Amniotic epithelial cell (primary cell): ENCODE measurements at regions not wholly inside any gene's neighbourhood (a gene's known extent, or its start where the extent isn't known, plus 50 kb on each side); places are given as distances from the start of the nearest gene placed in this dataset.
A peak's percentile ranks its signal among the peaks of the same experiment; 100 is the strongest.

ENCODE experiments used
- DNase-seq: peaks from one replicate; pipeline ENCODE4 v3.0.0-alpha.2; 2010; ENCODE audit warnings: low read depth

DNA sequence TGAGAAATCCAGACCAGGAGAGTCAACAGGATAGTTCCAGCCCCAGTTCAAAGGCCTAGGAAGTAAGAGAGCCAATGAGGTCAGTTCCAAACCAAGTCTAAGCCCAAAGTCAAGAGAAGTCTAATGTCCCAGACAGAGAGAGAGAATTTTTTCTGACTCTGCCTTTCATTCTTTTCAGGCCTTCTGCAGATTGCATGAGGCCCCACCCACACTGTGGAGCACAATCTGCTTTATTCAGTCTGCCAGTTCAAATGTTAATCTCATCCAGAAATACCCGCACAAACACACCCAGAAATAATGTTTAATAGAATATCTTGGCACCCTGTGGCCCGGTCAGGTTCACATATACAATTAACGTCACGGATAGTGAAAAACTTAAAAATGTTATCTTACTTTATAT, 962.4 kb upstream of the SOX9 start:
- DNase-seq: no peak

DNA sequence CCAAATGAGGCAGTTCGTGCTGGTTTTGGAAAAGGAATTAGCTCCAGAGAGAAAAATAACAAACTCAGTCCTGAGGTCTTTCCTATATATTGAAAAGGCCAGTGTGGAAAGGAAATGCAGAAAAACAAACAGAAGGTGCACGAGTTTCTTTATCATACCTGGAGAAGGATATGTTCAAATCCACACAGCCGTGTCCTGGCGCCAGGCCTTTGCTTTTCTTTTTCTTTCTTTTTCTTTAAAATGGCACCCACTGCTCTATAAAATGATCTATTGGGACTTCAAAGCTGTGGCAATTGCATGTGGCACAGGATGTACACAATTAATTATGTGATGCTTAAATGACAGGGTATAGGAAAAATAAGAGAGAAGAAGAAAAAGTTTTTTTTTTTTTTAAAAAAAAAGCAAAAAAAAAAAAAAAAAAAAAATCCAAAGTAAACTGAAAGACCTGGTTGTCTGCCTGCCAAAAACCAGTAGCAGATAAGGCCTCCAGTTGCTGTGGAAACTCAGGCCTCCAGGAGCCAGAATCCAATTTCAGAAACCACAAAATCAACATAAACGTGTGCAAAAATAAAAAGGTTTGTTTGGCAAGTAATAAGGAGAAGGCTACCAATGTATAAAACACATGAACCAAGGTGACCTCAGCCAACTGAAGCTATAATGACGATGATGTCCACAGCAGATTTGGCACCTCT, 957.6 kb upstream of the SOX9 start:
- peak; percentile 70 for DNase-seq

DNA sequence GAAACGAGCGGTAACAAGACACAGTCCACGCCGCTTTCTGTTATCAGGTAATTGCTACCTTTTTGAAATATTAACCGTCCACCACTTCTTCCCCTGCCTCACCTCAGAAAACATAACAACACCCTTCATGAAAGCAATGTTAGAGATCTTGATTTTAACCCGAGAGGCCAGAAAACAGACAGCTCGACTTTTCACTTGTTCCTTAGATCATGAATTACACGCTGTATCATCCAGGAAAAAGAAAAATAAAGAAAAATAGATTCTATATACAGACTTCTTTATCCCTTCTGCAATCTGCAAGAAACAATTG, 957.1 kb upstream of the SOX9 start:
- no peak for DNase-seq

DNA sequence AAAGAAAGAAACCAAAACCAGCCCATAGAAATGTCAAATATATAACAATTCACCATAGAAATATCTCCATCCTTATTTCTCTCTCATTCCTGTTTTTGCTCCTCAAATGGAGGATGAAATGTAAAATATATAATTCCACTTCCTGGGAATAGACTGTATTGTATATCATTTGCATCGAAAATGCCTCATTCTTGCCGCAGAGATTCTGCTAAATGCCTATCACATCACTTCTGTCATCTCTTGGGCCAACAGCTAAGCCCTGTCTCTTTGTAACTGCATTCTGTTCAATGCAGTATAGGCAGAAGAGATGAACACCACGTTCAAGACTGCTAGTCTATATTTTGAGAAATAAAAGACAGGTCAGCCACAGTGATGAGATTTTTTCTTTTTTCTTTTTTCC, 956.3 kb upstream of the SOX9 start:
- DNase-seq: no peak

DNA sequence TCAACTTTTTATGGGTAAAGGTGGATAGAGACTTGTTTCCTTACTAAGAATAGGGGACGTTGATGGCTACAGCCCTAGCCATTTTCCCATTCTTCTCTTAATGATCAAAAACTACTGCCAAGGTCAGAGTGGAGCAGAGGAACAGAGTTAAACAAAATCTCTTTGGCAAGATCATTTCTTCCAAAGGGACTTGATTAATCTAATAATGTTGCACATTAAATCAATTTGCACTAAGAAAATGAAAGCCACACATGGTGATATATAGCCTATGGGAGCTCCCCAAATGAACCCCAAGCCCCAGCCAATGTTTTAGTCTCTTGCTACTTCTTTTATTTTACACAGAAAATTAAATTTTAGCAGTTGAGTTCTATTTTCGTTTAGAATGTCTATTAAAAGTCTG, 954.5 kb upstream of the SOX9 start:
- DNase-seq: no peak

DNA sequence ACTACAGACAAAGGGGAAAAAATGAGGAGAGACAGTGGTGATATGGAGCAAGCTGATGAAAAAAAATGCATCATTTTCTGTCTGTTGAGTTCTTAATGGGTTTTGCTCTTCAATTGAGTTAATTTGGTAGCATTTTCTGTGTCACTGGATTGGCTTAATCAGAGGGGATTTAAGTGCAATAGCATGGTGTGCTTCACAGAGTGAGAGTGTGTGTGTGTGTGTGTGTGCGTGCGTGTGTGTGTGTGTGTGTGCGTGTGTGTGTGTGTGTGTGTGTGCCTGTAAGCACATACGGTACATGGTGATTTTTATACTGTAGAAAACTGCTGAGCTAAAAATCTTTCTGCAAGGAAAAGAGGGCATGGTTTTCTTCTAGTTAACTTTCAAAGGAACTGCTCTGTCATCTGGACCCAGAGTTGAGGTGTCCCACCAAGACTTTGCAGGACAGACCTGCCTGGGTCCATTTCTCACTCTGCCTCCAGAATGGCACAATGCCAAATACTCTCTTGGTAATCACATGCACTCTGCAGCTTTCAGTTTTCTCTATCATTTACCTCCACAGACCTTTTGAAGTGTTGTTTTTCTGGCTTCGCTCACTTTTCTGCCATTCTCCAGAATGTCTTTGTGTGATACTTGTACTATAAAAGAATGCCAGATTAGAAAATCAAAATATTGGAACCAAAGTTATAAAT, 952.6 kb upstream of the SOX9 start:
- no peak for DNase-seq

DNA sequence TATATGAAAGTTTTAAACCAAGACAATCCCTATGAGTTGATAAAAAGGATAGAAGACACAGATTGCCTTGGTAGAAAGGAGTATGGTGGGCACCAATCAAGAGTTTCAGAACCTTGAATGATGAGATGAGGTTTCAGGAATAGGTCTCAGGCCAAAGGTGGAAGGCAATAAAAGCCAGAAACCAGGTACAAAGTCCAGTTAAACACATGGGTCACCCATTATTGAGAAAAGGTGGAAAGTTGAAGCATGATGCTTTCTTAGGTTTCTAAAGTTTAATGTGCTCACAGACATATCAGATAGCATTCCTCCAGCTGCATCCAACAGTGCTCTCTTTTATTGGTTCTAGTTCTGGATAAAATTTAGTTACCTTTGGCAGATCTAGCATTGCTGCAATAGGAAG, 950.8 kb upstream of the SOX9 start:
- DNase-seq: no peak

DNA sequence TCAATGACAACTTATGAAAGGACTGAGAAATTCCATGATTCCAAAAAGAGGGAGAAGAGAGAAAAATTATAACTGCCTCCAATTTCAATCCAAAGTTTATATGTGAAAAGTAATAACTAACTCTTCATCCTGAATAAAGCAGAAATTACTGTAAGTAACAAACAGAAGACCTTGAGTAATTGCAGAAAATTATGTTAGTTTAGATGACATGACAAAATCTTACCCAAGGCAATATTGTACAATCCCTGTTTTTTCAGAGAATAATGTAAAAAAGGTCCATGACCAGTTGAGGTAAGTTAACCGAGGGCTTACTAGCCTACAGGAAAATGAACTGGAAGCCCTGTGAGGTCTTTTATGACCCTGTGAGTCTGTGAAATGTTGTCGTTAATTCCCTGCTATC, 949.5 kb upstream of the SOX9 start:
- DNase-seq: no peak

DNA sequence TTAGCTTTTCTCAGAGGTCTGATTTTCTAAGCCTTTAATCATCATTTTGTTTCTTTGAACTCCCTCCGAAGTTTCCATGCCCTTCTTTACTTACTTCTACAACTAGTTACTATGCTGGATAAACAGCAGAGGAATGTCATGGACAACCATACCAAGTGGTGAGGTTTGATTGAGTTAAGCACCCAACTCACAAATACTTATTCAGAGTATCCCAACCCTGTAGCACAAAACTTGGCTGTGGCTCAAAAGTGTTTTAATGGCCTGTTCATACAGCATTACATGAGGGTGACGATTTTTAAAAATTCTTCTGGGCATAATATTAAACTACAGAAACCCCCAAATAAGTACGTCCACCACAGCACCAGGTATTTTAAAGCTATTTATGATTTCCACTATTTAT, 946.8 kb upstream of the SOX9 start:
- no peak for DNase-seq

DNA sequence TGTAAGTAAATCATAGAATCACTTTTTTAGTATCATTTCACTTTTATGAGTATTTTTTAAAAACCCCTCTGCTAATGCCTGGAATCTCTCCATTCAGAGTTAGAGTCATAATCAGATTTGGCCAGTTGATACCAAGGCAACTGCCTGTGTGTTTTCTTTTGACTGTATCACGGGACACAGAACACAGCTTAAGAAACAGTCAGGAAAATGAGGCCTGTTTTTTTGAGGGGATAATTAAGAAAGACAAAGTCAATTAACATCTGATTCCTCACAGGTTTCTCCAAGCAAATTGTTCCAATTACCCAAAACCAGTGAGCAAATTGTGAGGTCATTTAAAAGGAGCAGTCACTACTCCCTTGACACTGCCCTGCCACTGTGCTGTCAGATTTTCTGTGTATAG, 944.5 kb upstream of the SOX9 start:
- no peak for DNase-seq

DNA sequence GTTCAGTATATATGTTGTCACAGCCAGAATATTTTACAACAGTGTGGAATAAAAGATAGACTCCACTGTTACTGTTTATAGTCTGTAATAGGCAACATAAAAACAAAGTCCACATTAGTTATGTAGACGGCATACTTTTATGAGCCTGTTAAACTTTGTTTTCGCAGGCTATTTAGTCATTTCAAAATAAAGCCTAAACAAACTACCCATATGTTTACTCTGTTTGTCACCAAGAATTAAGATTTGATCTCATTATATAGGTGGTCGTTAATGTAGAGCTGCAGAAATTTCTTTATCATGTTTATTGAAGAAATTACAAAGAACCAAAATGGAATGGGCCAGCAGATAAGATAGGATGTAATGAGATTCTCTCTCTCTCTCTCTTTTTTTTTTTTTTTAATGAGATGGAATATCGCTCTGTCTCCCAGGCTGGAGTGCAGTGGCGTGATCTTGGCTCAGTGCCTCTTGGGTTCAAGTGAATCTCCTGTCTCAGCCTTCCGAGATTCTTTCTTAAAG, 943.8 kb upstream of the SOX9 start:
- DNase-seq: no peak

DNA sequence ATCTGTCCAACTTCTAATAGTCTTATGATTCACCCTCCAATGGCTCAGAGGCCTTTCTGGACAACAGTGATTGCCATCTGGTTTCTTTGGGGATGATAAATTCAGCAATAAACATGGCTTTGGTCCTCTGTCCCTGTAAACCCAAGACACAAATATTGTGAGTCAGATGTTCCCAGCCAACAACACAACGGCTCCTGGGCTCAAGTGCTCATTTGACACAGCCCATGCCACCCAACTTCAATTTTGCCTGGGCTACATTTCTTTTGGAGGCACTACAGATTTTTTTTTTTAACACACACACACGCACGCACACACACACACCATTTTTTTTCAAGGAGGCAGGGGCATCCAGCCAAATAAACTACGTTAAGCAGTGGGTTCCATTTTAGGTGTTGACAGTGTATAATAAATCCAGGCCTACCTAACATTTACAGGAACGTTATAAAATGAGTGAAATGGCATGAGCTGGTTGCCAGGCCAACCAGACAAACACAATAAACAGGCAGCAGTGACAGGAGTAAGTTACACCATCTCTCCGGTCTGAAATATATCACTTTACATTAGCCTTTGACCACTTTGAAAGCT, 939.9 kb upstream of the SOX9 start:
- DNase-seq: peak; percentile 69

DNA sequence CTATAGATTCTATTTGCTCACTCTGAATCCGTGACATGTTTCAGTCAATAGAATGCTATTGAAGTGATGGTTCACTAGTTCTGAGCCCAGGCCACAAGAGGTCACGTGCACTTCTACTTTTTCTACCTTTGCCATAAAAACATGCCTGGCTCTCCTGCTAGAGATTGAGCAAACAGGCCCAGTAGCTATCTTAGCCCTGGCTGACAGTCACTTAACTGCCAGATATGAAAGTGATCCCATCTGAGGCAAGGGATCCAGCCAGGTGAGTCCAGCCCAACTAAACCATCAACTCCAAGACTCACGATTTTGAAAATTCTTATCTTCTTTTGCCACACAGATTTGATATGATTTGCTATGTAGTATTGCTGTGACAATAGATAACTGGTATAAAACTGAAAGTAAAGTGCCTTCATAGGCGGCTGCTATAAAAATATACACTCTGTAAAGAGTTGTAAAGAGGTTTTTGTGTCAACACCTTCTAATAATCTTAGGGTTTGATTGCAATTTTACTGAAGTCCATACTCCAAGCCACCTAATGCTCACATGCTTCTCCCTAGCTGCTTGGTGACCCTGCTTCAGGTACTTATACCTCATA, 937.7 kb upstream of the SOX9 start:
- no peak for DNase-seq

DNA sequence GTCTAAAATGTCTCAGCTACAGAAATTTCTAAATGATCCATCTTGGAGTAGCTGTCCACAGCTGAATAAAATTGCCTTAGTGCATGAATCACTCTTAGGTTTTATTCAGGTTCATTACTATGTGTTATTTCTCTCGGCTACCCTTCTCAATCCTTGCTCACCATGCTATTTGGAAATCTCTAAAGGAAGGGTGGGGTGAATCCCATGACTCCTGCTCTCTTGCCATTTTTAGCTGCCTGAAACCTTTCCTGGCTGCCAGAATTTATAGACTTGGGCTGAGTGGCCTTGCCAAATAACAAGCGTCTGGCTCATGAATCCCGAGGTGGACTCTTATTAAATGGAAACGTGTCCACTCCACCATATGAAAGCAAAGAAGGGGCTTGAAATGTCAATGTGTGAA, 936.1 kb upstream of the SOX9 start:
- DNase-seq: no peak

DNA sequence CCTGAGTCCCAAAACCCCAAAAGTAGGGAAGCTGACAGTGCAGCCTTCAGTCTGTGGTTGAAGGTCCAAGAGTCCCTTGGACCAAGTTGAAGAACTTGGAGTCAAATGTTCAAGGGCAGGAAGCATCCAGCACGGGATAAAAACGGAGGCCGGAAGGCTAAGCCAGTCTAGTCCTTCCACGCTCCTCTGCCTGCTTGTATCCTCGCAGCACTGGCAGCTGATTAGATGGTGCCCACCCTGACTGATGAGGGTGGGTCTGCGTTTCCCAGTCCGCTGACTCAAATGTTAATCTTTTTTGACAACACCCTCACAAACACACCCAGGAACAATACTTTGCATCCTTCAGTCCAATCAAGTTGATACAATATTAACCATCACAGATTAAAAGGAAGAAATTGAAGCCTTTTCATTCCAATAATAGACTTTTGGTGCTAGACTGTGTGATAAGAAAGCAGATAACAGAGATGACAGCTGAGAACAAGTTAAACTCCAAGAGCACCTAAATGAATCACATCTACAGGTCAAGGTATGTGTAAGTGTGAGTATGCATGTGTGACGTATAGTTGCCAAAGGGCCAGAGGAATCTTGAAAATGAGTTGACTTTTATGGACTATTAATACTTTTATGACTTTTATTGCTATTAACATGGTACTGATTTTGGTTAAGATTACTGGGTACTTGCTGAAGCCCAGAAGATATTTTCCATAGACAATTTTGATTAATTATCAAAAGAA, 933.5 kb upstream of the SOX9 start:
- DNase-seq: no peak

DNA sequence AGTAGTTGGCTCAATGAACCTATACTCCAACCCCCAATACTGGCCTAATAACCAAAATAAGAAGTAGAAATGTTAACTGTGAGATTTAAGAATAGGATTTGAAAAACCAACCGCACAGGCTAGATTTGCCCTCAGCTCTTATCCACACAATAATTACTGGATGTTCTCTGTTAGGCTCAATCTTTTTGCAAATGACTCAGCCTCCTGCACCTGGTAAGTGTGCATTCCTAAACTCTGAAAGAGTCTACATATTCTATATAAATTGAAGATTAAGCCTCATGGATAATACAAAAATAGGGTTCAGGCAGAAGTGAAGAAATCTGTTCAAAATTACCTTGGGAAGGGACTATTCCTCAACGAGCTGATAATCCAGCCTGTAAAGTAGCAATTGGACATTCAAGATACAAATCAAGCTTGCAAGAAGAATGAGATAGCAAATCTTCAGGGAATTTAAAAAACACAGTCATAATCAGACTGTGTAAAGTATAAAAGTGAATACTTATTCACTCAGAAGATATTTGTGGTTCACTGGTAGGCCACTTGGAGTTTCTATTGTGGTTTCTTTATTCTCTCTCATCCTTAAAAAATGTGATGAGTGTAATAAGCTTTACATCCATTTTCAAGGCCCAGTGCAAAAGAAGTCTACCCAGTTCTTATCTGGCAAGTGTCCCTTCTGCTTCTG, 931.9 kb upstream of the SOX9 start:
- peak; percentile 97 for DNase-seq

DNA sequence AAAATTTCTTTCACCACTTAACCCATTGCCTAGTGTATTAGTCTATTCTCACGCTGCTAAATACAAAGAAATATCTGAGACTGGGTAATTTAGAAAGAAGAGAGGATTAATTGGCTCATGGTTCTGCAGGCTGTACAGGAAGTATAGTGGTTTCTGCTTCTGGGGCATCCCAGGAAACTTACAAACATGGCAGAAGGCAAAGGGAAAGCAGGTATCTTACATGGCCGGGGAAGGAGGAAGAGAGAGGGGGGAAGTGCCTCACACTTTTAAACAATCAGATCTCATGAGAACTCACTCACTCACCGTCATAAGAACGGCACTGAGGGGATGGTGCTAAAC, 931.4 kb upstream of the SOX9 start:
- DNase-seq: no peak

DNA sequence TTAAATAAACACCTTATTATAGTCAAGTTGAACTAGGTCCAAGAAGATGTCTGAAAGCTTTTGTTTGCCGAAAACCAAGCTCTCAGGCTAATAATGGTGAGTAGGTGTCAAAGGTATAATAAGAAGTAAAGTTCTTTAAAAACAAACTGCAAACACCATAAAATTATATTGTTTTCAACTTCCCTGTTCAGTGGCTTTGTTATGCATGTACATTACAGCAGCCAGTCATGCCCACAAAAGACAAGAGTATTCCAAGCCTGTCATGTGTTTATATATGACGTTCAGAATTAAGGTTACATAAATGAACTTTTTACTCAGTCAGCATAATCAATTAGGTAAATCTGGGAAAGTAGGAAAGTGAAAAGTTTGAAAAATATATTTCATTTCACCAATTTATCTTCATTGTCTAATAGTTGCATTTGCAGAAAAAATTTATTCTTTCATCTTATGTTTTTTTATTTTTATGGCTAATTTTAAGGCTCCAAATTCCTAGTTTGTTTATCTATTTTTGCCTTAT, 928.7 kb upstream of the SOX9 start:
- no peak for DNase-seq

DNA sequence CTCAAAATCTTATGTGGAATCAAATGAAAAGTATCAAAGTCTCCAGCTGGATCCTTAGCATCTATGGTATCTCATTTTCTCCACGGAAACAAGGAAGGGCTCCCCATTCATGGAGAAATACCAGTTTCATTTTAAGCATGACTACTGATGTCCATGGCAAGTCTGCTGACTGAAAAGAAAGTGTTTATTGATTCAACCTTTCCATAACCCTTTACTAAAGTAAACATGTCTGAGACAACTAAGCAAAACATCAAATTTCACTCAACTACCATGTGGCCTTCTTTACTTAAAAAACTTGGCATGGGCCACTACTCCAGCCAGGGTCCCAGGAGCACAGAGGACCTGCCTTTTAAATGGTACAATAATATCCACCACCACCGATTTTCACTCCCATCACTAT, 928.0 kb upstream of the SOX9 start:
- no peak for DNase-seq

DNA sequence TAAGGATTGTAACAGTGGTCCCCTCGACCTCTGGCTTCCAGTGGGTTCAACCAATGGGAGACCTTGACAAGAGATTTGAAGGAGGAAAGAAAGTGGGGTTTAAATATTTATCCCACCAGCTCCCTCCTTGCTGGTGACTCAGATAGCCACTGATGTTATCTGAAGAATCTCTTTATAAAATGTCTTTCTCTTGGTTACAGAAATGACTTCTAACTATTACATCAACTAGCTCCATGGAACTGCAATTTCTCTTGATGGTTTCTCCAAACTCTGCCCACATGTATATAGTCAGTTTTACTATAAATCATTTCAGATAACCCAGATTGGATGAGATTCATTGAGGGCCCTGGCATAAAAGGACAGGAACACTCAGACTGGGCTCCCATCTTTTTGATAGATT, 920.2 kb upstream of the SOX9 start:
- no peak for DNase-seq

DNA sequence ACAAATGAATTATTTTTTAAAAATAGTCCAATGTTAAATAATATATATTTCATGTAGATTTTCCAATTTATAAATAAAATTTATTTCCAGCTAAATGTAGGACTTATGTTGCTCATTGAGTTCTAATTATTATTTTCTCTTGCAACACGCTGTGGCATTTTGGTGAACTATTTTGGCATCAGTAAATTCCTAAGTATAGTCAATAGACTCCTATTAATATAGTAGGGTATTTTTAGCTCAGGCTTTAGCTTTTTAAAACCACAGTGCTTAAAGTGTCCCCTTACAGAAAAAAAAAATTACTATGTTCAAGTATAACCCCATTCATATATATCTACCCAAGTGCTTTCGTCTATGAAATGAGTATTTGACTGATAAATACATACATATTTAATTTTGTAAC, 919.2 kb upstream of the SOX9 start:
- DNase-seq: no peak

DNA sequence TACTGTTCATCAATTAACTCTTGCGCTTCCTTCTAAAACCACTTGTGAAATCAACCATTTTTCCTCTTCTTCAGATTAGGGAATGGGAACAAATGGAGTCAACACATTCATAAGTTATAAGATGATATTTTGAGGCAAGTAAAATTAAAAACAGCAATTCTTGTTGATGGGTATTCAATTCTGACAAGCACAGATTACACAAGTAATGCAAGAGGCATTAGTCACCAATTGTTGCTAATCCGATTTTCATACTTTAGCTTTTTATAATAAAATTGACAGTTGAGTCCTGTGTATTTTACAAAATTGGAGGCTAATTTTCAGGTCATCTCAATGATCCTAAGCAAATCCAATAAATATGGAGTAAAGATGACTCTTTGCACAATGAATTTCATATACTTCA, 918.4 kb upstream of the SOX9 start:
- no peak for DNase-seq
